ENCODE measurements at regions not wholly inside any gene's neighbourhood (a gene's known extent, or its start where the extent isn't known, plus 50 kb on each side); places are given as distances from the start of the nearest gene placed in this dataset.

DNA sequence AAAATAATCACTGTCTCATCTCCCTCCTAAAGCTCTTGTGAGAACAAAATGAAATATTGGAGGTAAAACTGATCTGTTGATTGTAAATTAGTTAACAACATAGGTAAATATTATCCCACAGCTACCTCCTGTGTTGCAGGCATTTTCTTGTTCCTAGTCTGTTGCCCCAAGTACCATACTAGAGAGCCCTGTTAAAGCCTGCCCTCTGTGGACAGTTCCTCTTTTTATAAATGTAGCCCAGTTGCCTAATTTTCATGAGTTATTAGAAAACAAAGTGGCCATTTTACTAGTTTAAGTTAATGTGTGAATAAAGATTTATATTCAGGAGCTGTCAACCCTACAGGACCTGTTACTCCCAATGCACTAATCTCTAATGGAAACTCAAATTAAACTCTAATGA lies 180.0 kb upstream of the KCND3 start:
- Histone ChIP-seq H3K9ac (ENCODE audit: insufficient read depth in 1 of 2, low read length in 2 of 2) (no peak overlapping the region), H3K36me3 (ENCODE audit: control insufficient read depth in 4 of 4, insufficient read depth in 4 of 4, low read length in 4 of 4) (no peaks in the 10 kb centered on the region), H3K4me1 (ENCODE audit: control insufficient read depth in 5 of 5, insufficient read depth in 5 of 5, low read length in 5 of 5) (no peaks in the 10 kb centered on the region), H3K27me3 (ENCODE audit: control insufficient read depth in 3 of 3, insufficient read depth in 3 of 3, low read length in 2 of 3) (peaks cover 0 to 2% (median 0%) of the 10 kb centered on the region in 3 donors), H3K27ac (ENCODE audit: low read depth in 1 of 2, low read length in 1 of 2) (no peak overlapping the region), H3K4me3 (no peak overlapping the region), H3K9me3 (ENCODE audit: control insufficient read depth in 4 of 4, insufficient read depth in 3 of 4, low read length in 3 of 4) (peaks cover 0 to 6% (median 0%) of the 10 kb centered on the region in 4 donors)
- DNase-seq (no peak), ATAC-seq (ENCODE audit: insufficient read depth, low FRiP score) (no peak)
- TF ChIP-seq, protein P1, sequence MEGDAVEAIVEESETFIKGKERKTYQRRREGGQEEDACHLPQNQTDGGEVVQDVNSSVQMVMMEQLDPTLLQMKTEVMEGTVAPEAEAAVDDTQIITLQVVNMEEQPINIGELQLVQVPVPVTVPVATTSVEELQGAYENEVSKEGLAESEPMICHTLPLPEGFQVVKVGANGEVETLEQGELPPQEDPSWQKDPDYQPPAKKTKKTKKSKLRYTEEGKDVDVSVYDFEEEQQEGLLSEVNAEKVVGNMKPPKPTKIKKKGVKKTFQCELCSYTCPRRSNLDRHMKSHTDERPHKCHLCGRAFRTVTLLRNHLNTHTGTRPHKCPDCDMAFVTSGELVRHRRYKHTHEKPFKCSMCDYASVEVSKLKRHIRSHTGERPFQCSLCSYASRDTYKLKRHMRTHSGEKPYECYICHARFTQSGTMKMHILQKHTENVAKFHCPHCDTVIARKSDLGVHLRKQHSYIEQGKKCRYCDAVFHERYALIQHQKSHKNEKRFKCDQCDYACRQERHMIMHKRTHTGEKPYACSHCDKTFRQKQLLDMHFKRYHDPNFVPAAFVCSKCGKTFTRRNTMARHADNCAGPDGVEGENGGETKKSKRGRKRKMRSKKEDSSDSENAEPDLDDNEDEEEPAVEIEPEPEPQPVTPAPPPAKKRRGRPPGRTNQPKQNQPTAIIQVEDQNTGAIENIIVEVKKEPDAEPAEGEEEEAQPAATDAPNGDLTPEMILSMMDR (IDR thresholded peaks at IDR 0.05; ENCODE audit: control extremely low read depth, extremely low read depth): no peak

DNA sequence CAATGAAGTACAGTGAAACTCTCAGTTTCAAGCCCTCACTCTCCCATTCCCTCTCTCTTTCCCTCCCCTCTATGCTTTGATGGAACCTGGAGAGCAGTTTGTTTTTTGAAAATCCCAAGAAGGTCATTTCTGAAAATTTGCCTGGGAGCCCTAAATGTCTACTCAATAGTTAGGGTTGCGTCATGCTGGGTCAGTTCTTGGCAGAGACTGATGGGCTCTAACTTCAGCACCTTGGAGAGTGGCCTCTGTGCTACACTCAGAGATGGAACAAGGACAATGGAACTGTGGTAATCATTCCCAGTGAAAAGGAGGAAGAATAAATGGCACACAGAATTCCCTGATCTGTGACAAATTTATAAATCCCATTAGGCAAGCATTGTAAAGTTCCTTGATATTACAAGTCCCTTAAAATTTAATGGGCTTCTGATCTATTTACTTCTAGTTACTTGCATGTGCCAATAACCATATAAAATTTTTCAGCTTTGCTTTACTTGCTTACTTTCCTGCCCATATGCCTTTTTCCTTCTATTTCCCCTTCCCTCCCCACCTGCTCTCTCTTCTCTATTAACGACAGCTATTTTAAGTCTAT lies 182.9 kb upstream of the KCND3 start:
- H3K9ac ChIP-seq (ENCODE audit: insufficient read depth in 1 of 2, low read length in 2 of 2): no peak overlapping the region
- TF ChIP-seq, protein P1 (IDR thresholded peaks at IDR 0.05; ENCODE audit: control extremely low read depth, extremely low read depth): no peak
- H3K36me3 ChIP-seq (ENCODE audit: control insufficient read depth in 4 of 4, insufficient read depth in 4 of 4, low read length in 4 of 4): no peaks in the 10 kb centered on the region
- no peaks in the 10 kb centered on the region for H3K4me1 ChIP-seq (ENCODE audit: control insufficient read depth in 5 of 5, insufficient read depth in 5 of 5, low read length in 5 of 5)
- WGBS, 2 donors: 11 to 21% methylated on average over 2 of the region's 2 CpGs
- no peak overlapping the region for H3K27ac ChIP-seq (ENCODE audit: low read depth in 1 of 2, low read length in 1 of 2)
- DNase-seq: peak; percentile 62 to 82 (median 67)
- H3K27me3 ChIP-seq (ENCODE audit: control insufficient read depth in 3 of 3, insufficient read depth in 3 of 3, low read length in 2 of 3): no peaks in the 10 kb centered on the region
- no peak overlapping the region for H3K4me3 ChIP-seq
- peaks cover 0 to 1% (median 0%) of the 10 kb centered on the region in 4 donors for H3K9me3 ChIP-seq (ENCODE audit: control insufficient read depth in 4 of 4, insufficient read depth in 3 of 4, low read length in 3 of 4)
- ATAC-seq (ENCODE audit: insufficient read depth, low FRiP score): peak; percentile 34

DNA sequence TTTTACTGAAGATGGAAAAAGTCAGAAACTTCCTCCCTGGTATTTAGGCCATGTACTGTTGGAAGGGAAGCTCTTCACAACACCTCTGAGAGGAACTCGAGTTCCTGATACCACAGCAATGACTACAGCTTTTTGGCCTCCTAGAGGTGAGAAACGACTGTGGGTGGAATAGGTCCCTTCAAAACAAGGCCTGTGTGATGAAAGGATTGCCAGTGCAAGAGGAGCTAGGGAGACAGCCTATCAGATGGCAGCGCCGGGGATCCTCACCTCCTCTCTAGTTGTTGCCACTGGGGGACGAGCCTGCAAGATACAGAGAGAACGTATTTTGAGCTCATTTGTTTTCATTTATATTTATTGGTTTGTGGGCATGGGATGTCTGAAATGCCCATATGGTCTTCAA lies 187.8 kb upstream of the KCND3 start:
- H3K9me3 ChIP-seq (ENCODE audit: control insufficient read depth in 4 of 4, insufficient read depth in 3 of 4, low read length in 3 of 4): no peaks in the 10 kb centered on the region
- no peaks in the 10 kb centered on the region for H3K36me3 ChIP-seq (ENCODE audit: control insufficient read depth in 4 of 4, insufficient read depth in 4 of 4, low read length in 4 of 4)
- 63 to 75% methylated on average over 6 of the region's 6 CpGs for WGBS, 2 donors
- no peak overlapping the region for H3K9ac ChIP-seq (ENCODE audit: insufficient read depth in 1 of 2, low read length in 2 of 2)
- no peaks in the 10 kb centered on the region for H3K27me3 ChIP-seq (ENCODE audit: control insufficient read depth in 3 of 3, insufficient read depth in 3 of 3, low read length in 2 of 3)
- TF ChIP-seq, protein P1 (IDR thresholded peaks at IDR 0.05; ENCODE audit: control extremely low read depth, extremely low read depth): no peak
- H3K4me3 ChIP-seq: no peak overlapping the region
- H3K4me1 ChIP-seq (ENCODE audit: control insufficient read depth in 5 of 5, insufficient read depth in 5 of 5, low read length in 5 of 5): no peaks in the 10 kb centered on the region
- no peak for ATAC-seq (ENCODE audit: insufficient read depth, low FRiP score)
- no peak overlapping the region for H3K27ac ChIP-seq (ENCODE audit: low read depth in 1 of 2, low read length in 1 of 2)
- DNase-seq: no peak

DNA sequence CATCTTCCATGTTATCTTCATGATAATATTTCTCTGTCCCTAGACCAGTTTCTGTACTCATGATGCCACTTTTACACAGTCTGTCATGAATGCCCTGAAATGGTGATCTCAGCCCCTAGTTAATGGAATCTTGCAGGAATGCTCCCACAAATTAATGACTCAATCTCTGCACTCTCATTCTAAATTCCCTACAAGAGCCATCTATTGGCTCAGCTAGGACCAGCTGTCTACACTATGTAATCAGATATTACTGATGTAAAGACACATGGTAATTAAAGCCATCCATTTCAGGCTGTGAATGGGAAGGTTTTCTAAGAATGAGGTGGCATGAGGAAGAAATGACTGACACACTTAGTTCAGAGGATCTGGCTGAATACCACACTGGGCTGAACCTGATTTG lies 199.1 kb upstream of the KCND3 start:
- Histone ChIP-seq H3K9ac (ENCODE audit: insufficient read depth in 1 of 2, low read length in 2 of 2) (no peak overlapping the region), H3K27ac (ENCODE audit: low read depth in 1 of 2, low read length in 1 of 2) (no peak overlapping the region), H3K27me3 (ENCODE audit: control insufficient read depth in 3 of 3, insufficient read depth in 3 of 3, low read length in 2 of 3) (no peaks in the 10 kb centered on the region), H3K4me1 (ENCODE audit: control insufficient read depth in 5 of 5, insufficient read depth in 5 of 5, low read length in 5 of 5) (no peaks in the 10 kb centered on the region), H3K4me3 (no peak overlapping the region), H3K9me3 (ENCODE audit: control insufficient read depth in 4 of 4, insufficient read depth in 3 of 4, low read length in 3 of 4) (no peaks in the 10 kb centered on the region), H3K36me3 (ENCODE audit: control insufficient read depth in 4 of 4, insufficient read depth in 4 of 4, low read length in 4 of 4) (no peaks in the 10 kb centered on the region)
- TF ChIP-seq, protein P1 (IDR thresholded peaks at IDR 0.05; ENCODE audit: control extremely low read depth, extremely low read depth): no peak
- DNase-seq (no peak), ATAC-seq (ENCODE audit: insufficient read depth, low FRiP score) (no peak)
